Esophagus squamous epithelium (tissue), 4 donors: ENCODE measurements at regions not wholly inside any gene's neighbourhood (a gene's known extent, or its start where the extent isn't known, plus 50 kb on each side); places are given as distances from the start of the nearest gene placed in this dataset.
"Not testable (repeated sequence)": the region's sequence is repeated elsewhere in the genome, so short reads cannot be mapped to it uniquely, and the experiment has no call there.

Source experiments
- POLR2A ChIP-seq, 4 donors: fragments of 450-650 bp; IDR thresholded peaks; one replicate each; pipeline ENCODE4 v1.6.1; 2017; ENCODE audit warnings: antibody characterized with exemption in 4 of 4, mild to moderate bottlenecking in 4 of 4, moderate library complexity in 3 of 4
- TF ChIP-seq, protein P1 (sequence below), 6 experiments: fragments of 450-650 bp in 4 of 6; fragments of 200-600 bp in 2 of 6; sonication (generic) in 2 of 6; IDR thresholded peaks; one replicate each; pipeline ENCODE4 v1.5.1; 2016 to 2019; ENCODE audit warnings: antibody characterized with exemption in 6 of 6, mild to moderate bottlenecking in 4 of 6, moderate library complexity in 4 of 6

DNA sequence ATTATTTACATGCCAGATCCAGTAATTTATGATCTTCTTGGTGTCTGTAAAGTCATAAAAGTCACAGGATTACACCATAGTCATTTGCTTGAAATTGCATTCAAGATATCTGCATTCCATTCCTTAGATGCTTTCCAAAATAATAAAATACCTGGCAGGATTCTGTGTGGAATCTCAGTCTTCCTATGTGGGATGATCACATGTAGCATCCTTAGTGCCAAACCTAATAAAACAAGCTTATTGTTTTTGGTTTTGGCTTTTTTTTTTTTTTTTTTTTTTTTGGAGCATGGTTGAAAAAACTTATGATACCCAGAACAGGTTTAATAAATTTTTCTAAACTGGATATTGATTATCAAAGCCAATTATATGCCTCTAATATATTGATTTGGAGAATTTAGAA, 74.2 kb upstream of the PLGLB1 start:
- TF ChIP-seq, protein P1, sequence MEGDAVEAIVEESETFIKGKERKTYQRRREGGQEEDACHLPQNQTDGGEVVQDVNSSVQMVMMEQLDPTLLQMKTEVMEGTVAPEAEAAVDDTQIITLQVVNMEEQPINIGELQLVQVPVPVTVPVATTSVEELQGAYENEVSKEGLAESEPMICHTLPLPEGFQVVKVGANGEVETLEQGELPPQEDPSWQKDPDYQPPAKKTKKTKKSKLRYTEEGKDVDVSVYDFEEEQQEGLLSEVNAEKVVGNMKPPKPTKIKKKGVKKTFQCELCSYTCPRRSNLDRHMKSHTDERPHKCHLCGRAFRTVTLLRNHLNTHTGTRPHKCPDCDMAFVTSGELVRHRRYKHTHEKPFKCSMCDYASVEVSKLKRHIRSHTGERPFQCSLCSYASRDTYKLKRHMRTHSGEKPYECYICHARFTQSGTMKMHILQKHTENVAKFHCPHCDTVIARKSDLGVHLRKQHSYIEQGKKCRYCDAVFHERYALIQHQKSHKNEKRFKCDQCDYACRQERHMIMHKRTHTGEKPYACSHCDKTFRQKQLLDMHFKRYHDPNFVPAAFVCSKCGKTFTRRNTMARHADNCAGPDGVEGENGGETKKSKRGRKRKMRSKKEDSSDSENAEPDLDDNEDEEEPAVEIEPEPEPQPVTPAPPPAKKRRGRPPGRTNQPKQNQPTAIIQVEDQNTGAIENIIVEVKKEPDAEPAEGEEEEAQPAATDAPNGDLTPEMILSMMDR (IDR thresholded peaks at IDR 0.05), result not testable (repeated sequence)
- not testable (repeated sequence) for TF ChIP-seq POLR2A (IDR thresholded peaks at IDR 0.05)
